ENCODE measurements at regions not wholly inside any gene's neighbourhood (a gene's known extent, or its start where the extent isn't known, plus 50 kb on each side); places are given as distances from the start of the nearest gene placed in this dataset.

- H3K4me3 ChIP-seq: no peak overlapping the region
- no peak overlapping the region for H3K27ac ChIP-seq
- intact Hi-C loops (cut with DNase I): no loop called here
- no peaks in the 10 kb centered on the region for H3K9me3 ChIP-seq
- no peak for TF ChIP-seq CTCF (IDR thresholded peaks at IDR 0.05)
- no peaks in the 10 kb centered on the region for H3K4me1 ChIP-seq
- H3K27me3 ChIP-seq: peaks cover 0 to 22% of the 10 kb centered on the region in 2 donors
- H3K36me3 ChIP-seq: no peaks in the 10 kb centered on the region
- DNase-seq (no peak), ATAC-seq (no peak)
Measured at GRCh38 chr5:175207321-175208040, 236.5 kb downstream of the DRD1 start.

- intact Hi-C loops (cut with DNase I): no loop called here
- Histone ChIP-seq H3K9me3 (no peaks in the 10 kb centered on the region), H3K4me1 (no peaks in the 10 kb centered on the region), H3K36me3 (no peaks in the 10 kb centered on the region), H3K27ac (no peak overlapping the region), H3K27me3 (peaks cover 0 to 22% of the 10 kb centered on the region in 2 donors), H3K4me3 (no peak overlapping the region)
- ATAC-seq (no peak), DNase-seq (no peak)
- TF ChIP-seq CTCF (IDR thresholded peaks at IDR 0.05): no peak
Measured at GRCh38 chr5:175206669-175207068, 237.3 kb downstream of the DRD1 start.

- H3K9me3 ChIP-seq: no peaks in the 10 kb centered on the region
- DNase-seq (no peak), ATAC-seq (no peak)
- H3K4me1 ChIP-seq: no peaks in the 10 kb centered on the region
- no peak overlapping the region for H3K27ac ChIP-seq
- peaks cover 0 to 15% of the 10 kb centered on the region in 2 donors for H3K27me3 ChIP-seq
- intact Hi-C loops (cut with DNase I): no loop called here
- H3K36me3 ChIP-seq: no peaks in the 10 kb centered on the region
- no peak for TF ChIP-seq CTCF (IDR thresholded peaks at IDR 0.05)
- no peak overlapping the region for H3K4me3 ChIP-seq
Measured at GRCh38 chr5:175202463-175203068, 241.4 kb downstream of the DRD1 start.

GRCh38 chr5:175201393-175201792, 242.6 kb downstream of the DRD1 start:
- no peaks in the 10 kb centered on the region for H3K4me1 ChIP-seq
- no peak for TF ChIP-seq CTCF (IDR thresholded peaks at IDR 0.05)
- H3K27ac ChIP-seq: no peak overlapping the region
- H3K4me3 ChIP-seq: no peak overlapping the region
- H3K9me3 ChIP-seq: no peaks in the 10 kb centered on the region
- ATAC-seq: no peak
- no peak for DNase-seq
- intact Hi-C loops (cut with DNase I): no loop called here
- H3K27me3 ChIP-seq: peaks cover 0 to 3% of the 10 kb centered on the region in 2 donors
- H3K36me3 ChIP-seq: no peaks in the 10 kb centered on the region

GRCh38 chr5:175195698-175196656, 248.0 kb downstream of the DRD1 start:
- DNase-seq: peak in 1 of 4 donors; percentile 21
- no peak for TF ChIP-seq CTCF (IDR thresholded peaks at IDR 0.05)
- Histone ChIP-seq H3K4me1 (no peaks in the 10 kb centered on the region), H3K36me3 (no peaks in the 10 kb centered on the region), H3K9me3 (no peaks in the 10 kb centered on the region), H3K27me3 (no peaks in the 10 kb centered on the region), H3K27ac (no peak overlapping the region), H3K4me3 (no peak overlapping the region)
- intact Hi-C loops (cut with DNase I): no loop called here
- ATAC-seq: no peak
